HUES48 (cell line): ENCODE measurements at regions not wholly inside any gene's neighbourhood (a gene's known extent, or its start where the extent isn't known, plus 50 kb on each side); places are given as distances from the start of the nearest gene placed in this dataset.
A peak's percentile ranks its signal among the peaks of the same experiment; 100 is the strongest.

Experiments
- H3K27ac ChIP-seq: one replicate; pipeline ENCODE4 v1.7.0; 2013; ENCODE audit warnings: low read depth, low read length, inconsistent platforms
- H3K27me3 ChIP-seq: 2 replicates; pipeline ENCODE4 v1.6.1; 2013; ENCODE audit warnings: mild to moderate bottlenecking, low read length; ENCODE audit not compliant: control insufficient read depth, insufficient read depth
- H3K36me3 ChIP-seq: 2 replicates; pipeline ENCODE4 v1.6.1; 2013; ENCODE audit warnings: low read length; ENCODE audit not compliant: control insufficient read depth, insufficient read depth
- H3K4me1 ChIP-seq: 2 replicates; pipeline ENCODE4 v1.6.1; 2013; ENCODE audit warnings: mild to moderate bottlenecking, low read length; ENCODE audit not compliant: control insufficient read depth, insufficient read depth
- H3K4me3 ChIP-seq: 2 replicates; pipeline ENCODE4 v1.5.1; 2013; ENCODE audit warnings: mild to moderate bottlenecking, low read depth, low read length
- H3K9ac ChIP-seq: 2 replicates; pipeline ENCODE4 v1.6.1; 2013; ENCODE audit warnings: mild to moderate bottlenecking, low read depth, low read length, moderate library complexity
- H3K9me3 ChIP-seq: 2 replicates; pipeline ENCODE4 v1.6.1; 2013; ENCODE audit warnings: low read length; ENCODE audit not compliant: control insufficient read depth, insufficient read depth

DNA sequence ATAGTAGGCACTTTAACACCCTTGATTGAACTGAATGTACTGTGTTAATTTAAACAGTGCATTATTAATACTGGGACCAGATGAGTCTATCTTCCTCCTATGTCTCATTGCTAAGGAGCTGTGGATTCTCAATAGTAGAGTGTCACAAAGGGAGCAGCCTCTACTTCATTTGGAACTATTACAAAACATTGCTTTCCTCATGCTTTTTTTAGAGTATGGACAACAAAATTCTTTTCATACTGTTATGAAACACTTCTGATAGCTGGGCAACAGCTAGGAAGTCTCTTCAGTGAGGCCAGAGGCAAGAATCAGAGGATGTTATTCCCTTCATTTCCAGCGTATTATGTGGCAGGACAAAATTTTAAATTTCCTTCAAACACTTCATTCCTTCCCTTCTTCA, 160.8 kb downstream of the FBXO8 start:
- no peaks in the 10 kb centered on the region for H3K36me3 ChIP-seq
- H3K27me3 ChIP-seq: no peaks in the 10 kb centered on the region
- peaks cover 3% of the 10 kb centered on the region; the same call in 1 of the 2 replicates for H3K4me1 ChIP-seq
- H3K4me3 ChIP-seq: no peak overlapping the region
- no peak overlapping the region for H3K27ac ChIP-seq
- no peaks in the 10 kb centered on the region for H3K9me3 ChIP-seq
- no peak overlapping the region for H3K9ac ChIP-seq

DNA sequence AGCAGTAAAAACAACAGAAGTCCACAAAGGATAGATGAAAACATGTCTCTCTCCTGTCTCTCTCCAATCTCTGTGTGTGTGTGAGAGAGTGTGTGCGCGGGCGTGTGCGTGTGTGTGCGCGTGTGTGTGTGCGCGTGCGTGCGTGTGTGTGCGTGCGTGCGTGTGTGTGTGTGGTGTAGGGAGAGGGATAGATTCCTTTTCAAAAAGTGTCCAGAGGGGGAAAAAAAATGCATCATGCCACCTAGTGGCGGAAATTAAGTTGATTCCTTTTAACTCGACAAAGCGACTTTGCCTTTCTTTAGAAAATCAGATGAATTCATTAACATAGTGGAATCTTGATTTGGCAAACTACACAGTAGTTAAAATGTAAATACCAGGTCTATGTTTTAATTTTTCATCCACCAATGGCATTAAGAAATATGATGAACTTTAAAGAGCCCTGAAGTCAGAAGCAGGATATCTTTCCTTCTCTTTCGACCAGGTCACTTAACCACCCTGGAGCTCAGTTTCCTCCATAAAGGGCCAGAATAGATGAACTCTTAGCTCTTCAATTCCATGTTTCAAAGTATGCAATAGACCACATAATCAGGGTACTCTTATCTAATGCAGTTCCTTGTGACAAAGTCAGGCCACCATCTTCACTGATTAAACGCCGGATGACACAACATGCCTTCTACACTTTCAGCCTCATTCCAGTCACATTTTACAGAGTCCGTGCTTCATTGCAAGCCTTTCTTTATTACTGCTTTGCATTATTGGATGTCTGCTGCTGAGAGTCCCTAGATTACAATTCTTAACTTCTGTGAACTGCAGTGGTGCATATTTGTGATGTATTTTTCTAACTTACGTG, 162.8 kb downstream of the FBXO8 start:
- Histone ChIP-seq H3K36me3 (no peaks in the 10 kb centered on the region), H3K9ac (no peak overlapping the region), H3K9me3 (no peaks in the 10 kb centered on the region), H3K27me3 (no peaks in the 10 kb centered on the region), H3K4me1 (peaks cover 3% of the 10 kb centered on the region; the same call in 1 of the 2 replicates), H3K27ac (no peak overlapping the region), H3K4me3 (peak overlapping the region; percentile 49)

DNA sequence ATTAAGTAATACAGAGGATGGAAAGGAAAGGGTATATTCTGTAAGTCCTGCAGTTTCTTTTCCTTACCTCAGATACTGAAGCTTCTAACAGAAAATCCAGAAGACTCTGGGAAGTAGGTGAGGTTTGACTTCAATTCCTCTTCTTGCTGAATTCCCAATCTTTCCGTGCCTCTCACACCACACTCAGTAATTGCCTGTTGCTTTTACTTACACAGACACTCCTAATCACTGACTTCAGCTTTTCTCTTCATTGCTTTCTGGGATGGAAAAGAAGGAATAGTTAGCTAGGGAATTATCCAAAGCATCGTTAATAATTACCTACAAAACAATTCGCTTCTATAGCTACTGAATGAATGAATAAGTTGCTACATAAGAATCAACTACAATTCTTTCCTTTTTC, 163.6 kb downstream of the FBXO8 start:
- Histone ChIP-seq H3K36me3 (no peaks in the 10 kb centered on the region), H3K27ac (no peak overlapping the region), H3K4me1 (peaks cover 3% of the 10 kb centered on the region; the same call in 1 of the 2 replicates), H3K4me3 (peak overlapping the region; percentile 49), H3K27me3 (no peaks in the 10 kb centered on the region), H3K9ac (no peak overlapping the region), H3K9me3 (no peaks in the 10 kb centered on the region)

DNA sequence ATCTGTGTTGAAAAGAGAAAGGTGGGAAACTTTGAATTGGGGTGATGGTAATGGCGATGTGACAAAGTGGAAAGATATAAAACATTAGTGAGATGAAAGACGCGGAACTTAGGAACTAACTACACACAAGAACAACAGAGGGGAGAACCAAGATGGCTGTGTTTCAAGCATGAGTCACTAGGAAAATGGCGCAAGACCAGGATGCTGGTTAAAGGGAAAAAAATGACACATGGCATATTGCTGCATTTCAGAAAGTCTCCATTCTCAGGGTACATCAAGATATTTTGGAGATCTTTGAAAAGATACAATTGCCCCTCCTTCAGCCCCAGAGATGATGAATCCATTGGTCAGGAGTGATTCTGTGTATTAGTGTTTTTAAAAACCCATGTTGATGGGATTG, 164.4 kb downstream of the FBXO8 start:
- peaks cover 3% of the 10 kb centered on the region; the same call in 1 of the 2 replicates for H3K4me1 ChIP-seq
- no peaks in the 10 kb centered on the region for H3K9me3 ChIP-seq
- H3K4me3 ChIP-seq: no peak overlapping the region
- H3K27ac ChIP-seq: no peak overlapping the region
- H3K9ac ChIP-seq: no peak overlapping the region
- no peaks in the 10 kb centered on the region for H3K36me3 ChIP-seq
- H3K27me3 ChIP-seq: no peaks in the 10 kb centered on the region

DNA sequence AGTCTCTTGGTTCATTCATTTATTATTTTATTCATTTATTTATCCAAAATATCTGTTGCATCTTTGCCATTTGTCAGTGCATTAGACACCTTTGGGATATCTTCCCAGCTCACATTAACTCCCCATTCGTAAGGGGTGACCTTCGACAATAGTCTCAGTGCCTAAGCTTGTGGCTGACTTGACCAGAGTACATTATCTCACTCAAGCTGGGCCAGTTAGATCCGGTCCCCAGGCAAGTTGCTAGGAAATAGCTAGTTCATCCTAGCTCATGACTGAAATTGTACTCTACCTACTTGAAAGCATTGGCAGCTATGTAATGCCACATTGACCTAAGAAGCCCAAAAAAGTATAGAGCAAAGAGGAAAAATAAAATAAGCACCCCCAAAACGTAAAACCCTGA, 165.3 kb downstream of the FBXO8 start:
- Histone ChIP-seq H3K4me1 (peaks cover 3% of the 10 kb centered on the region; the same call in 1 of the 2 replicates), H3K9ac (no peak overlapping the region), H3K9me3 (no peaks in the 10 kb centered on the region), H3K27me3 (no peaks in the 10 kb centered on the region), H3K27ac (no peak overlapping the region), H3K36me3 (no peaks in the 10 kb centered on the region), H3K4me3 (no peak overlapping the region)

DNA sequence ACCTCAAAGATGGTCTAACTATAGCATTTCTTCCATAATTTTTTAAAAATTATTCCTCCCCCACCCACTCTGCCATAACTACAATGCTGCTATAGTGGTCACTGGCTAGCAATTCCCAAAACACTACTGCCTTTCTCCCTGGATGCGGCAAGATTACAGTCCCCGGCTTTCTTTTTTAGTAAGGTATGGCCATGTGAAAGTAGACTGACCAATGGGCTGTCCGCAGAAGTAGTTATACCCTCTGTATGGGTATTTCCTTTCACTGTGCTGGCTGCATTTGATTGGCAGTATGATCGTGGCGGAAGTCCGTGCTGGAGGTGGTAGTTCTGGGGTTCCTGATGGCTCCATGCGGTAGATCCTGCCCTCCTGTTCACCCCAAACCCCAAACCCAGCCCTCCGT, 166.0 kb downstream of the FBXO8 start:
- Histone ChIP-seq H3K36me3 (no peaks in the 10 kb centered on the region), H3K4me3 (no peak overlapping the region), H3K27me3 (no peaks in the 10 kb centered on the region), H3K9me3 (no peaks in the 10 kb centered on the region), H3K4me1 (peaks cover 3% of the 10 kb centered on the region; the same call in 1 of the 2 replicates), H3K9ac (no peak overlapping the region), H3K27ac (no peak overlapping the region)

DNA sequence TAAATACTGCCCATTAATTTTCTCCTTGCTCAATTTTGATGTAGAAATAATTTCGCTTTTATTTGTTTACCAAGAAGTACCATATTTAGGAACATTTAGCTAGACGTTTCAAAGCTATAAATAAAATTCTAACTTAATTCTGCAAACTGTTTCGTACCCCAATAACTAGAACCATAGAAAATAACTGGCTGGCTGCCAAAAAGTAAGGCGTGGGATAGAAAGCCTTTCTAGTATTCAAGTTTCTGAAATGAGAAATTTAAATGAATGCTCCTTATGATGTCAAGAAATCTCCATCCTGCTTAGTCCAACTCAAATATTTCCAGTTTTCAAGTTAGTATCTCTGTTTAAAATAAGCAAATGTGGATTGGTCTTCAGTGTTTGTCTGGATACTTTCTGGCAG, 167.4 kb downstream of the FBXO8 start:
- Histone ChIP-seq H3K27me3 (no peaks in the 10 kb centered on the region), H3K4me1 (peaks cover 3% of the 10 kb centered on the region; the same call in 1 of the 2 replicates), H3K27ac (no peak overlapping the region), H3K36me3 (no peaks in the 10 kb centered on the region), H3K9me3 (no peaks in the 10 kb centered on the region), H3K9ac (no peak overlapping the region), H3K4me3 (no peak overlapping the region)

DNA sequence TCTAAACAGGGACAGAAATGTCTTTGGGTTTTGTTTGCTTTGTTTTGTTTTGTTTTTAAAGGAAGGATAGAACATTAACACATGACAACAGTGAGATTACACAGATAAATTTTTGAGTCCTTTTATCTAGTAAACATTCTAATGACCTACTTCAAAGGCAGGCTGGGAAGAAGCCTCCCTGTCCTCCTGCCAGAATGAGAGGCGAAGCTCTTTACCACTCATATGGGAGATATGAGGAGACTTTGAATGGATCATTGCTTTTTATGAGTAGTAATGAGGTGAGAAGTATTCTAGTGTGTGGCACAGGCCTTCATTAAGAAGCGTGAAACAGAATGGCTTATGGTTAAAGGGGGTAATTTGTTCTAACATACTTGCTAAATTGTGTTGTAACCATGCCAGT, 172.0 kb downstream of the FBXO8 start:
- H3K27ac ChIP-seq: no peak overlapping the region
- no peak overlapping the region for H3K9ac ChIP-seq
- no peak overlapping the region for H3K4me3 ChIP-seq
- H3K27me3 ChIP-seq: no peaks in the 10 kb centered on the region
- H3K9me3 ChIP-seq: no peaks in the 10 kb centered on the region
- no peaks in the 10 kb centered on the region for H3K36me3 ChIP-seq
- peaks cover 3% of the 10 kb centered on the region; the same call in 1 of the 2 replicates for H3K4me1 ChIP-seq

DNA sequence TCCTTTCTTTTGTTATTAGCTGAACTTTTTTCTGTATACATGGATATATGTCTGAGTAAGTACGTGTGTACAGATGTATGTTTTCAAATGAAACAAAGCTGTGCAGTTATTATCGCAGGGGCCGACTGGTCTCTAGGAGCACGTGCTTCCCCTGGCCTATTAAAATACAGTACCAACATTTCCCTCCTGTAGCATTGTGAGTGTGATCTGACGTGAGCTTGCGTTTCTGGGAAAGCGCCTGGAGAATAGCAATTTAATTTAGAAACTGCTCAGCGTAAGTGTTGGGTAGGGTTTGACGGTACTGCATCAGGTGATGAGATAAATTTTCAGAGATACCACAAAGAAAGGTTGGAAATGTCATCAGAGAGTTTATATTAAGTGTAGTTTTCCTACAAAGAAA, 173.3 kb downstream of the FBXO8 start:
- Histone ChIP-seq H3K9me3 (no peaks in the 10 kb centered on the region), H3K4me3 (no peak overlapping the region), H3K36me3 (no peaks in the 10 kb centered on the region), H3K27me3 (no peaks in the 10 kb centered on the region), H3K27ac (no peak overlapping the region), H3K9ac (no peak overlapping the region), H3K4me1 (peaks cover 3% of the 10 kb centered on the region; the same call in 1 of the 2 replicates)

DNA sequence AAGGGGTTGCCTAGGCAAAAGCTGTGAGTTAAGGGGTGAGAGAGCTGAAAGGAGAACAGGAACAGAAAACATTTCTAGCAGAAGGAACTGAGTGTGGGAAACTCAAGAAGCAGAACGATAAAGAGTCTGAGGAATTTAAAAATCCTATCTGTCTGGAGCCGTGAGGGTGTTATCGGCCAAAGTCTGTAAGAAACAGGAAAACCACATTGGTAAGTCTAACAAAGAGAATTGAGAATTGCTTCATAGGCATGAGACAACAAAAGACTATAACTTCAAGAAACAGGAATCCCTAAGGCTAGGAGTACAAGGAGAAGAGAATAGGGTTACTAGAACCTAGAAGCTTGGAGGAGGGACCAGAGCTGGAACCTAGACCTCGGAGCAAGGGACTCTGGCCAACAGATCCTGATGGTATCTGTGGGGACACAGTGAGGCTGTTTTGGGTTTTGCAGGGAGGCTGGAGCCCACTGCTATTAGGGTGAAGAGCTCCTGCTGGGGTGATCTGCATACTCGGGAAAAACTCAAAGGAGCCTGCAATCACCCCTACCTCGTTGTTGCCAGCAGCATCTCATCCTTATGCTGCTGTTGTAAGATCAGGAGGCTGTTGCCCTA, 175.6 kb downstream of the FBXO8 start:
- H3K4me3 ChIP-seq: no peak overlapping the region
- H3K27me3 ChIP-seq: no peaks in the 10 kb centered on the region
- no peaks in the 10 kb centered on the region for H3K9me3 ChIP-seq
- peaks cover 3% of the 10 kb centered on the region; the same call in 1 of the 2 replicates for H3K4me1 ChIP-seq
- no peak overlapping the region for H3K27ac ChIP-seq
- H3K36me3 ChIP-seq: no peaks in the 10 kb centered on the region
- H3K9ac ChIP-seq: no peak overlapping the region

DNA sequence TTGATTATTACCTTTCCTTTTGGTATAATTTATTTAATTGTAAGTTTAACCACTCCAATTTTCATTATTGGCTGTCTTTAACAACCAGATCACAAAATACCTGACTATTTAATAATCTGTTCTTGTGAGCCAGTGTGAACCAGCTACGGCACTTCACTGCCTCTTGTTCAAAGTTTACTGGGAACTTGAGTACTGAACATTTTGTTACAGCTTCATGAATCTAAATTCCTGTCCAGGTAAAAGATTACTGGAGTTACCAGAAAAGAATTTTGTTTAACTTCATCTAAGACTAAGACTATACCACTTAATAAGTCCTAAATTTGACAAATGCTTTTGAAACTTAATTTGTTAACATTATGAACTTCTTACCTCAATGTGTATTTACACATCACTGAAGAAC, 178.3 kb downstream of the FBXO8 start:
- Histone ChIP-seq H3K36me3 (no peaks in the 10 kb centered on the region), H3K9me3 (no peaks in the 10 kb centered on the region), H3K27ac (no peak overlapping the region), H3K27me3 (no peaks in the 10 kb centered on the region), H3K4me1 (peaks cover 3% of the 10 kb centered on the region; the same call in 1 of the 2 replicates), H3K4me3 (no peak overlapping the region), H3K9ac (no peak overlapping the region)
